H1 (cell line): ENCODE measurements at regions not wholly inside any gene's neighbourhood (a gene's known extent, or its start where the extent isn't known, plus 50 kb on each side); places are given as distances from the start of the nearest gene placed in this dataset.

Experiments
- CTCF ChIA-PET: fragments of 300-600 bp; sonication (Branson Sonifier 250); formaldehyde crosslinking; loops from one replicate; lab custom pipeline; 2021; ENCODE audit not compliant: partially characterized antibody; lab: Charles Lee
- POLR2A ChIA-PET: fragments of 300-600 bp; sonication (Branson Sonifier 250); formaldehyde crosslinking; loops from one replicate; lab custom pipeline; 2021; ENCODE audit warnings: inconsistent platforms; ENCODE audit not compliant: partially characterized antibody; lab: Charles Lee
- DNase-seq, 2 experiments: peaks; one replicate each; pipeline versions ENCODE4 v3.0.0 to v3.0.0-alpha.2; 2010 to 2022; ENCODE audit warnings: low spot score in 2 of 2, low read depth in 1 of 2, mixed read lengths in 1 of 2
- FAIRE-seq: peaks from 2 replicates; lab custom pipeline; 2011; peaks lifted over from hg19 to GRCh38; lab: Jason Lieb, UNC
- H2AFZ ChIP-seq: 2 replicates; pipeline ENCODE4 v1.8.1; 2012; ENCODE audit warnings: low read length, inconsistent platforms
- H2AK5ac ChIP-seq: 2 replicates; pipeline ENCODE4 v1.6.1; 2013; ENCODE audit warnings: low read depth, low read length
- H2BK120ac ChIP-seq: replicated peaks from 2 replicates; pipeline ENCODE3; 2013; ENCODE audit warnings: low read depth, low read length, inconsistent platforms
- H2BK12ac ChIP-seq: 2 replicates; pipeline ENCODE4 v1.6.1; 2013; ENCODE audit warnings: low read depth, low read length
- H2BK15ac ChIP-seq: 2 replicates; pipeline ENCODE4 v1.6.1; 2013; ENCODE audit warnings: low read length
- H2BK20ac ChIP-seq: 2 replicates; pipeline ENCODE4 v1.6.1; 2013; ENCODE audit warnings: low read length
- H2BK5ac ChIP-seq: 2 replicates; pipeline ENCODE4 v1.6.1; 2013; ENCODE audit warnings: low read depth, low read length
- H3K14ac ChIP-seq: 2 replicates; pipeline ENCODE4 v1.6.1; 2013; ENCODE audit warnings: inconsistent platforms; ENCODE audit not compliant: insufficient read length
- H3K18ac ChIP-seq: 2 replicates; pipeline ENCODE4 v1.6.1; 2013; ENCODE audit warnings: low read length; ENCODE audit errors: extremely low read depth
- H3K23ac ChIP-seq: 2 replicates; pipeline ENCODE4 v1.6.1; 2013; ENCODE audit warnings: inconsistent platforms; ENCODE audit not compliant: insufficient read length
- H3K23me2 ChIP-seq: 2 replicates; pipeline ENCODE4 v1.6.1; 2013; ENCODE audit warnings: low read depth, low read length
- H3K27ac ChIP-seq: 2 replicates; pipeline ENCODE4 v1.6.1; 2011; ENCODE audit warnings: low read depth, low read length, inconsistent platforms
- H3K27me3 ChIP-seq, 4 experiments: replicated peaks in 1 of 4; 1 replicate in 1 of 4; 2 replicates in 3 of 4; pipeline versions ENCODE4 v1.6.1 to v1.8.1; 2011 to 2013; ENCODE audit warnings: low read length in 3 of 4, mild to moderate bottlenecking in 3 of 4, inconsistent platforms in 2 of 4, mixed read lengths in 2 of 4, moderate library complexity in 1 of 4; ENCODE audit not compliant: control insufficient read depth in 3 of 4, insufficient read depth in 3 of 4; ENCODE audit errors: extremely low read depth in 1 of 4
- H3K36me3 ChIP-seq, 4 experiments: 2 replicates each; pipeline versions ENCODE4 v1.6.1 to v1.8.1; 2011 to 2013; ENCODE audit warnings: mild to moderate bottlenecking in 4 of 4, low read length in 3 of 4, moderate library complexity in 2 of 4, control low read depth in 1 of 4, inconsistent platforms in 1 of 4; ENCODE audit not compliant: insufficient read depth in 4 of 4, control insufficient read depth in 2 of 4
- H3K4ac ChIP-seq: replicated peaks from 2 replicates; pipeline ENCODE3; 2013; ENCODE audit warnings: low read length, low read depth, mixed read lengths, inconsistent platforms; ENCODE audit not compliant: insufficient read length
- H3K4me1 ChIP-seq, 4 experiments: replicated peaks in 1 of 4; 1 replicate in 1 of 4; 2 replicates in 3 of 4; pipeline versions ENCODE4 v1.6.1 to v1.8.1; 2011 to 2013; ENCODE audit warnings: low read length in 3 of 4, inconsistent platforms in 2 of 4, mixed read lengths in 1 of 4; ENCODE audit not compliant: insufficient read depth in 4 of 4, control insufficient read depth in 3 of 4
- H3K4me2 ChIP-seq, 2 experiments: 2 replicates each; pipeline versions ENCODE4 v1.6.1 to v1.8.1; 2011 to 2013; ENCODE audit warnings: low read depth in 2 of 2, low read length in 2 of 2, control low read depth in 1 of 2, inconsistent platforms in 1 of 2, mild to moderate bottlenecking in 1 of 2; ENCODE audit not compliant: insufficient read depth in 1 of 2
- H3K4me3 ChIP-seq, 4 experiments: fragments of 200-600, 300-600 bp in 1 of 4; sonication (generic), shearing (Covaris generic), sonication (Bioruptor Twin) in 1 of 4; 2 replicates each; pipeline versions ENCODE4 v1.5.1 to v1.8.1; 2011 to 2016; ENCODE audit warnings: low read length in 4 of 4, low read depth in 3 of 4, control low read depth in 2 of 4, inconsistent platforms in 2 of 4, mild to moderate bottlenecking in 2 of 4, mixed read lengths in 1 of 4, moderate library complexity in 1 of 4; ENCODE audit not compliant: insufficient read depth in 2 of 4; ENCODE audit errors: extremely low read depth in 1 of 4
- H3K56ac ChIP-seq: replicated peaks from 2 replicates; pipeline ENCODE3; 2013; ENCODE audit warnings: low read depth, mild to moderate bottlenecking, mixed read lengths, low read length, inconsistent platforms; ENCODE audit not compliant: insufficient read length
- H3K79me1 ChIP-seq: 2 replicates; pipeline ENCODE4 v1.6.1; 2013; ENCODE audit warnings: low read depth, low read length, control low read depth
- H3K79me2 ChIP-seq, 2 experiments: 2 replicates each; pipeline versions ENCODE4 v1.6.1 to v1.8.1; 2012 to 2013; ENCODE audit warnings: low read length in 2 of 2, mild to moderate bottlenecking in 2 of 2, inconsistent platforms in 1 of 2; ENCODE audit not compliant: insufficient read depth in 2 of 2, control insufficient read depth in 1 of 2
- H3K9ac ChIP-seq, 4 experiments: replicated peaks in 1 of 4; 1 replicate in 1 of 4; 2 replicates in 3 of 4; pipeline versions ENCODE4 v1.6.1 to v1.8.1; 2011 to 2013; ENCODE audit warnings: low read depth in 3 of 4, low read length in 3 of 4, control low read depth in 2 of 4, mild to moderate bottlenecking in 2 of 4, moderate library complexity in 2 of 4, inconsistent platforms in 1 of 4; ENCODE audit errors: extremely low read depth in 1 of 4
- H3K9me3 ChIP-seq, 2 experiments: 2 replicates each; pipeline versions ENCODE4 v1.6.1 to v1.8.1; 2012 to 2013; ENCODE audit warnings: mild to moderate bottlenecking in 2 of 2, moderate library complexity in 2 of 2, control low read depth in 1 of 2, inconsistent platforms in 1 of 2, low read depth in 1 of 2, low read length in 1 of 2, mixed read lengths in 1 of 2; ENCODE audit not compliant: insufficient read depth in 2 of 2
- H4K20me1 ChIP-seq, 2 experiments: replicated peaks in 1 of 2; 2 replicates each; pipeline versions ENCODE3 to v1.8.1; 2011 to 2013; ENCODE audit warnings: inconsistent platforms in 2 of 2, low read length in 2 of 2, mild to moderate bottlenecking in 1 of 2; ENCODE audit not compliant: insufficient read depth in 2 of 2, control insufficient read depth in 1 of 2
- H4K5ac ChIP-seq: 2 replicates; pipeline ENCODE4 v1.6.1; 2013; ENCODE audit warnings: low read length, low read depth, mixed read lengths, inconsistent platforms; ENCODE audit not compliant: insufficient read length
- H4K8ac ChIP-seq: 2 replicates; pipeline ENCODE4 v1.8.0; 2013; ENCODE audit warnings: mild to moderate bottlenecking, moderate library complexity, low read length, inconsistent platforms; ENCODE audit not compliant: insufficient read depth; ENCODE audit errors: extremely low read depth
- H4K91ac ChIP-seq: replicated peaks from 2 replicates; pipeline ENCODE3; 2013; ENCODE audit warnings: low read length, mixed read lengths, inconsistent platforms; ENCODE audit not compliant: insufficient read length
- BACH1 ChIP-seq: IDR thresholded peaks from 2 replicates; pipeline ENCODE4 v1.6.1; 2012; ENCODE audit warnings: low read length, improper control_type of control experiment
- BCL11A ChIP-seq, 2 experiments: IDR thresholded peaks; one replicate each; pipeline ENCODE4 v1.6.1; 2011; ENCODE audit warnings: low read depth in 2 of 2, low read length in 2 of 2, mild to moderate bottlenecking in 2 of 2
- CREB1 ChIP-seq: IDR thresholded peaks from 2 replicates; pipeline ENCODE4 v1.6.1; 2012; ENCODE audit warnings: inconsistent platforms
- JUN ChIP-seq: IDR thresholded peaks from 2 replicates; pipeline ENCODE4 v1.6.1; 2011; ENCODE audit warnings: low read depth, mild to moderate bottlenecking, improper control_type of control experiment, low read length
- RBBP5 ChIP-seq: IDR thresholded peaks from 2 replicates; pipeline ENCODE4 v1.7.1; 2012; ENCODE audit warnings: low read depth, mild to moderate bottlenecking, inconsistent platforms, low read length, moderate library complexity, borderline replicate concordance
- WGBS, 2 experiments: shearing (Covaris generic) in 1 of 2; methylation state at CpG; one replicate each; pipeline versions ENCODE4 v1.1.6 to v1.1.7; 2013 to 2015; ENCODE audit warnings: low lambda C conversion rate in 2 of 2, mixed read lengths in 2 of 2, inconsistent platforms in 1 of 2, low coverage in 1 of 2, missing lambda C conversion rate in 1 of 2; ENCODE audit not compliant: insufficient replicate concordance in 2 of 2, insufficient coverage in 1 of 2, insufficient read length in 1 of 2; ENCODE audit errors: extremely low coverage in 1 of 2, missing lambda C conversion rate in 1 of 2; 5-methylcytosine and 5-hydroxymethylcytosine counted together
- TF ChIP-seq, protein P1 (sequence below): IDR thresholded peaks from 2 replicates; pipeline ENCODE4 v1.6.1; 2011; ENCODE audit warnings: low read depth, mild to moderate bottlenecking, low read length; ENCODE audit not compliant: insufficient read depth

DNA sequence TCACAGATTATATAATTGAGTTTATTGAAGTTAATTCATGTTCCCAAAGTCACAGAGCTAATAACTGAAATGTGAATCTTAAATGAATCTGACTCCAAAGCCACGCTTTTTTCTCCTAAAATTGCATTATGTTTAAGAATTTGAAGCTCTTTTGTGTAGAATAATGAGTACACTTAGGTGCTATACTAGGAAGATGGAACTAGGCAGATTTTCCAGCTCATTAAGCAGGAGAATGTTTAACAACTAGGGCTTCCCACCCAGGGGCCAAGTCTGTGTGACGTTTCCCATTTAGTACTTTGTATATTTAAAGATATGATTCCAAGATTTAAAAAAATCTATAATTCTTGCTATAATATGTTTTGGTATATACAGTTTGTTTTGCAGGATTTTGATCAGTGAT lies 169.5 kb downstream of the KIF20B start (continued):
- TF ChIP-seq RBBP5: no peak

DNA sequence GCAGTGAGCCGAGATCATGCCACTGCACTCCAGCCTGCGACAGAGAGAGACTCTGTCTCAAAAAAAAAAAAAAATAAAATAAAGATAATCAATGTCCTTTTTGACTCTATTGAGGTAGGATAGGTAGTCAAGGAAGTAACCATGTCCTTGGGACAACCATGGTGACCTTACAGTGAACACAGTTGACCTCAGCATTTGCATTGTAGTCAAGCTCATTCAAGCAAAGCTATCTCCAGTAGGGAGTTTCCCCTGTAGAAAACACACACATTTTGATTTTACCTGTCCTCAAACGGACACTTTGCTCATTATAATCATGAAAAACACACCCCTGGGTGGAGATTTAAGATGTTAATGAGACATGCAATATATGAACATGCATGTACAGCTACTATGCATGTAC lies 171.7 kb downstream of the KIF20B start:
- FAIRE-seq (no peak), DNase-seq (no peak)
- Histone ChIP-seq H3K18ac (no peak overlapping the region), H3K36me3 (no peaks in the 10 kb centered on the region), H3K23ac (no peak overlapping the region), H3K23me2 (no peaks in the 10 kb centered on the region), H4K5ac (no peak overlapping the region), H2AFZ (no peak overlapping the region), H3K79me2 (no peaks in the 10 kb centered on the region), H2BK5ac (no peak overlapping the region), H3K79me1 (no peaks in the 10 kb centered on the region)
- WGBS, 2 experiments: 86% methylated on average over 3 of the region's 3 CpGs; no CpG with 5 or more reads in 1 of the 2 experiments
- POLR2A ChIA-PET: no interaction called here
- TF ChIP-seq CREB1: no peak
- no peak for TF ChIP-seq JUN
- no peak for TF ChIP-seq BCL11A (IDR thresholded peaks at IDR 0.05; ENCODE audit: low read depth in 2 of 2, low read length in 2 of 2)
- TF ChIP-seq, protein P1, sequence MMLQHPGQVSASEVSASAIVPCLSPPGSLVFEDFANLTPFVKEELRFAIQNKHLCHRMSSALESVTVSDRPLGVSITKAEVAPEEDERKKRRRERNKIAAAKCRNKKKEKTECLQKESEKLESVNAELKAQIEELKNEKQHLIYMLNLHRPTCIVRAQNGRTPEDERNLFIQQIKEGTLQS: no peak
- TF ChIP-seq BACH1: no peak
- TF ChIP-seq, all 59 proteins: peak for 0
- Histone ChIP-seq H3K4me1 (no peaks in the 10 kb centered on the region), H3K56ac (no peak overlapping the region), H4K91ac (no peak overlapping the region), H2BK15ac (no peak overlapping the region), H3K9me3 (peaks cover 3 to 4% of the 10 kb centered on the region in 2 experiments; a peak in 1 of 4 replicates), H2AK5ac (no peak overlapping the region), H3K4me3 (no peak overlapping the region), H3K4me2 (no peak overlapping the region), H4K8ac (no peak overlapping the region), H3K9ac (no peak overlapping the region), H3K4ac (no peak overlapping the region), H2BK12ac (no peak overlapping the region), H4K20me1 (no peaks in the 10 kb centered on the region), H3K27me3 (no peaks in the 10 kb centered on the region), H2BK20ac (no peak overlapping the region), H2BK120ac (no peak overlapping the region), H3K14ac (no peak overlapping the region), H3K27ac (no peak overlapping the region)
- CTCF ChIA-PET: interaction anchor here (0.6 kb wide), 1 partner anchor 165 kb away, joined by 5 read pairs; no protein-coding TSS in a partner anchor
